HepG2 (cell line): ENCODE measurements at regions not wholly inside any gene's neighbourhood (a gene's known extent, or its start where the extent isn't known, plus 50 kb on each side); places are given as distances from the start of the nearest gene placed in this dataset.
A peak's percentile ranks its signal among the peaks of the same experiment; 100 is the strongest.

ENCODE experiments used
- ATAC-seq: fragments of 200-7000 bp; cut with Tn5 transposase; 3 replicates; pipeline ENCODE4 v1.9.1; 2020; ENCODE audit warnings: mild to moderate bottlenecking, moderate library complexity
- BruUV-seq: library from RNA; stranded (reverse); fragments of 400-500 nt; replicated peaks from 2 replicates; lab custom pipeline; 2021; lab: Mats Ljungman, UMichigan
- CTCF ChIA-PET: fragments of 300-600 bp; formaldehyde crosslinking; extraction: SDS; loops from one replicate; lab custom pipeline; 2021; ENCODE audit warnings: low total read pairs, inconsistent platforms, low intra/inter-chr PET ratio; lab: Yijun Ruan, JAX
- POLR2A ChIA-PET: fragments of 350-600 bp; sonication (Branson Sonifier 250); formaldehyde crosslinking; loops from one replicate; lab custom pipeline; 2020; ENCODE audit warnings: antibody characterized with exemption, inconsistent platforms; lab: Yijun Ruan, JAX
- DNase-seq: peaks from one replicate; pipeline ENCODE4 v3.0.0-alpha.2; 2015; ENCODE audit warnings: low spot score
- FAIRE-seq: peaks from 3 replicates; lab custom pipeline; 2011; peaks lifted over from hg19 to GRCh38; lab: Jason Lieb, UNC
- H2AFZ ChIP-seq: one replicate; pipeline ENCODE4 v1.6.1; 2011; ENCODE audit warnings: low read length, inconsistent platforms
- H3K27ac ChIP-seq: fragments of 300-600 bp; 3 replicates; pipeline ENCODE4 v1.8.0; 2011; ENCODE audit warnings: mixed run types, mild to moderate bottlenecking, mixed read lengths, low read length, inconsistent platforms; ENCODE audit not compliant: insufficient read depth; ENCODE audit errors: extremely low read length
- H3K27me3 ChIP-seq, 2 experiments: fragments of 200-600 bp in 1 of 2; 2 replicates in 1 of 2; 3 replicates in 1 of 2; pipeline versions ENCODE4 v1.6.0 to v1.8.0; 2011; ENCODE audit warnings: low read length in 2 of 2, mild to moderate bottlenecking in 2 of 2, moderate library complexity in 2 of 2, inconsistent platforms in 1 of 2; ENCODE audit not compliant: insufficient read depth in 2 of 2, control insufficient read depth in 1 of 2
- H3K36me3 ChIP-seq, 2 experiments: fragments of 200-600 bp in 1 of 2; replicated peaks in 1 of 2; 2 replicates in 1 of 2; 3 replicates in 1 of 2; pipeline versions ENCODE4 v1.5.1 to v1.8.0; 2011; ENCODE audit warnings: low read length in 2 of 2, inconsistent platforms in 1 of 2; ENCODE audit not compliant: insufficient read depth in 2 of 2, control insufficient read depth in 1 of 2
- H3K4me1 ChIP-seq: 2 replicates; pipeline ENCODE4 v1.5.1; 2012; ENCODE audit warnings: low read length, inconsistent platforms; ENCODE audit not compliant: insufficient read depth
- H3K4me2 ChIP-seq: 2 replicates; pipeline ENCODE4 v1.6.0; 2011; ENCODE audit warnings: low read depth, low read length, inconsistent platforms
- H3K4me3 ChIP-seq, 3 experiments: fragments of 200-600 bp in 1 of 3; sonication (generic), shearing (Covaris generic) in 1 of 3; replicated peaks in 1 of 3; 2 replicates each; pipeline ENCODE4 v1.5.1; 2011 to 2016; ENCODE audit warnings: low read length in 3 of 3, inconsistent platforms in 2 of 3, low read depth in 2 of 3, mild to moderate bottlenecking in 2 of 3, control low read depth in 1 of 3, mixed read lengths in 1 of 3; ENCODE audit not compliant: insufficient read depth in 1 of 3
- H3K79me2 ChIP-seq: one replicate; pipeline ENCODE4 v1.6.1; 2011; ENCODE audit warnings: low read length, inconsistent platforms; ENCODE audit not compliant: insufficient read depth
- H3K9ac ChIP-seq: 2 replicates; pipeline ENCODE4 v1.6.0; 2011; ENCODE audit warnings: mild to moderate bottlenecking, low read depth, low read length, inconsistent platforms; ENCODE audit not compliant: insufficient read depth
- H3K9me3 ChIP-seq: 2 replicates; pipeline ENCODE4 v1.5.1; 2012; ENCODE audit warnings: mild to moderate bottlenecking, low read length
- H4K20me1 ChIP-seq: 2 replicates; pipeline ENCODE4 v1.6.0; 2011; ENCODE audit warnings: inconsistent platforms, mild to moderate bottlenecking, low read length, moderate library complexity; ENCODE audit not compliant: insufficient read depth
- ETV5 ChIP-seq: IDR thresholded peaks from 2 replicates; pipeline ENCODE4 v1.6.1; 2018; ENCODE audit warnings: missing biosample characterization, missing genetic modification reagents, inconsistent platforms, borderline replicate concordance
- MTERF4 ChIP-seq: sonication (generic); formaldehyde crosslinking; IDR thresholded peaks from 2 replicates; pipeline ENCODE4 v1.8.0; 2023; ENCODE audit warnings: mild to moderate bottlenecking, missing genetic modification reagents
- RFX1 ChIP-seq: fragments of 450-650 bp; IDR thresholded peaks from 2 replicates; pipeline ENCODE4 v1.6.1; 2017
- ZBTB33 ChIP-seq: sonication (generic); formaldehyde crosslinking; IDR thresholded peaks from 2 replicates; pipeline ENCODE4 v1.4.0; 2020; ENCODE audit warnings: missing genetic modification reagents
- ZNF552 ChIP-seq: sonication (generic); formaldehyde crosslinking; IDR thresholded peaks from 2 replicates; pipeline ENCODE4 v1.9.0; 2022; ENCODE audit warnings: missing genetic modification reagents, mild to moderate bottlenecking, borderline replicate concordance
- WGBS: methylation state at CpG from one replicate; pipeline ENCODE4 v1.1.6; 2017; ENCODE audit warnings: low lambda C conversion rate; 5-methylcytosine and 5-hydroxymethylcytosine counted together
- in situ Hi-C: cut with HindIII; loops from 2 replicates; pipeline ENCODE4 v1.10.0; 2017; ENCODE audit warnings: low pct_unique_long_range_greater_than_20kb; ENCODE audit not compliant: extremely low pct_ligation_motif_present
- intact Hi-C: fragments of 100-400 bp; cut with micrococcal nuclease; formaldehyde crosslinking; loops from one replicate; pipeline ENCODE4 v1.10.0; 2022; ENCODE audit not compliant: unreplicated experiment

GRCh38 chr3:126266291-126266840 is 86.0 kb upstream of the ALDH1L1 start:
- ATAC-seq (no peak), DNase-seq (no peak), FAIRE-seq (no peak)
- CTCF ChIA-PET: interaction anchor here (1.6 kb wide), 1 partner anchor 123 kb away, joined by 8 read pairs; no protein-coding TSS in a partner anchor
- 0 out of 6 replicates have a peak overlapping the region, but pooled peaks of 1 of the 3 experiments have one; percentile 67 for H3K4me3 ChIP-seq
- in situ Hi-C loops: loop anchor here (5.0 kb wide), 1 partner anchor 91 kb away; the partner anchor contains the start of gene KLF15
- H3K27me3 ChIP-seq: no peaks in the 10 kb centered on the region; a peak in 1 of 5 replicates
- BruUV-seq: no TSS peak
- H3K4me2 ChIP-seq: no peak overlapping the region; the same call in 1 of the 2 replicates
- H3K27ac ChIP-seq: no peak overlapping the region
- H2AFZ ChIP-seq: no peak overlapping the region
- H3K79me2 ChIP-seq: no peaks in the 10 kb centered on the region
- H3K4me1 ChIP-seq: peaks cover 56% of the 10 kb centered on the region
- TF ChIP-seq ETV5 (no peak), RFX1 (no peak), ZNF552 (no peak), ZBTB33 (CRISPR knock-in tag) (peak; percentile 69), MTERF4 (CRISPR knock-in tag) (no peak)
- no peaks in the 10 kb centered on the region for H3K9me3 ChIP-seq
- 60% methylated on average over 11 of the region's 15 CpGs for WGBS
- H3K9ac ChIP-seq: no peak overlapping the region
- intact Hi-C loops: loop anchor here (2.0 to 5.0 kb wide), 2 partner anchors 76 to 90 kb away; partner anchors contain the start of gene KLF15
- H4K20me1 ChIP-seq: no peaks in the 10 kb centered on the region
- POLR2A ChIA-PET: no interaction called here
- no peaks in the 10 kb centered on the region for H3K36me3 ChIP-seq
